Vagina (tissue), 2 donors: ENCODE measurements at regions not wholly inside any gene's neighbourhood (a gene's known extent, or its start where the extent isn't known, plus 50 kb on each side); places are given as distances from the start of the nearest gene placed in this dataset.
"Not testable (repeated sequence)": the region's sequence is repeated elsewhere in the genome, so short reads cannot be mapped to it uniquely, and the experiment has no call there.

Source experiments
- DNase-seq, 2 donors: peaks; one replicate each; pipeline ENCODE4 v3.0.0-alpha.2; 2017; ENCODE audit errors: extremely low spot score in 2 of 2
- H3K27ac ChIP-seq: fragments of 200-600 bp; sonication (generic); one replicate; pipeline ENCODE4 v1.5.1; 2019
- H3K27me3 ChIP-seq: fragments of 200-600 bp; sonication (generic); one replicate; pipeline ENCODE4 v1.5.1; 2019
- H3K36me3 ChIP-seq, 2 donors: fragments of 200-600 bp; sonication (generic); one replicate each; pipeline ENCODE4 v1.5.1; 2017 to 2019
- H3K4me1 ChIP-seq: fragments of 200-600 bp; sonication (generic); one replicate; pipeline ENCODE4 v1.5.1; 2019
- H3K4me3 ChIP-seq, 2 donors: fragments of 200-600 bp; sonication (generic); 1 replicate in 1 of 2; 2 replicates in 1 of 2; pipeline ENCODE4 v1.5.1; 2016 to 2019
- H3K9me3 ChIP-seq: fragments of 200-600 bp; sonication (generic); one replicate; pipeline ENCODE4 v1.5.1; 2019
- CTCF ChIP-seq, 3 experiments: fragments of 450-650 bp in 2 of 3; fragments of 200-600 bp in 1 of 3; sonication (generic) in 1 of 3; IDR thresholded peaks; one replicate each; pipeline ENCODE4 v1.5.1; 2017 to 2019; ENCODE audit warnings: antibody characterized with exemption in 3 of 3, mild to moderate bottlenecking in 2 of 3, moderate library complexity in 2 of 3
- POLR2A ChIP-seq, 2 donors: fragments of 450-650 bp; IDR thresholded peaks; one replicate each; pipeline ENCODE4 v1.6.1; 2017; ENCODE audit warnings: antibody characterized with exemption in 2 of 2, mild to moderate bottlenecking in 2 of 2, moderate library complexity in 2 of 2
- POLR2AphosphoS5 ChIP-seq, 2 donors: sonication (generic); formaldehyde crosslinking; IDR thresholded peaks; one replicate each; pipeline ENCODE4 v1.9.0; 2017; ENCODE audit warnings: antibody characterized with exemption in 2 of 2, mild to moderate bottlenecking in 2 of 2, low read depth in 1 of 2; ENCODE audit not compliant: insufficient read depth in 1 of 2
- intact Hi-C: fragments of 100-400 bp; cut with DNase I; formaldehyde crosslinking; loops from one replicate; pipeline ENCODE4 v1.15.1; 2023

GRCh38 chr11:49442669-49443068, 234.3 kb upstream of the FOLH1 start:
- Histone ChIP-seq H3K9me3 (no peaks in the 10 kb centered on the region), H3K4me1 (no peaks in the 10 kb centered on the region), H3K27me3 (no peaks in the 10 kb centered on the region), H3K4me3 (no peak overlapping the region), H3K36me3 (no peaks in the 10 kb centered on the region), H3K27ac (no peak overlapping the region)
- TF ChIP-seq POLR2A (IDR thresholded peaks at IDR 0.05) (no peak), CTCF (IDR thresholded peaks at IDR 0.05) (no peak)
- intact Hi-C loops: no loop called here
- no peak for DNase-seq

- intact Hi-C loops, H3K4me3 ChIP-seq, DNase-seq, H3K27me3 ChIP-seq, H3K36me3 ChIP-seq, H3K4me1 ChIP-seq, H3K27ac ChIP-seq, H3K9me3 ChIP-seq: not testable (repeated sequence)
These were observed 231.5 kb upstream of the FOLH1 start for GRCh38 chr11:49439901-49440300.

- H3K9me3 ChIP-seq, H3K4me1 ChIP-seq, H3K27me3 ChIP-seq, H3K27ac ChIP-seq, DNase-seq, H3K36me3 ChIP-seq, intact Hi-C loops, H3K4me3 ChIP-seq: not testable (repeated sequence)
These were observed 225.9 kb upstream of the FOLH1 start for GRCh38 chr11:49434308-49434707.

- Histone ChIP-seq H3K27ac (no peak overlapping the region), H3K4me1 (no peaks in the 10 kb centered on the region), H3K4me3 (no peak overlapping the region), H3K27me3 (no peaks in the 10 kb centered on the region), H3K36me3 (no peaks in the 10 kb centered on the region), H3K9me3 (no peaks in the 10 kb centered on the region)
- intact Hi-C loops: no loop called here
- TF ChIP-seq POLR2A (IDR thresholded peaks at IDR 0.05) (no peak), POLR2AphosphoS5 (IDR thresholded peaks at IDR 0.05; ENCODE audit: insufficient read depth in 1 of 2, low read depth in 1 of 2) (no peak), CTCF (IDR thresholded peaks at IDR 0.05) (no peak)
- no peak for DNase-seq
These were observed 223.9 kb upstream of the FOLH1 start for GRCh38 chr11:49432242-49432848.

GRCh38 chr11:49424136-49424535, 215.7 kb upstream of the FOLH1 start:
- no peak for DNase-seq
- Histone ChIP-seq H3K4me1 (no peaks in the 10 kb centered on the region), H3K27ac (no peak overlapping the region), H3K9me3 (no peaks in the 10 kb centered on the region), H3K27me3 (no peaks in the 10 kb centered on the region), H3K36me3 (no peaks in the 10 kb centered on the region), H3K4me3 (no peak overlapping the region)
- intact Hi-C loops: no loop called here
- no peak for TF ChIP-seq POLR2A (IDR thresholded peaks at IDR 0.05)
- no peak for TF ChIP-seq CTCF (IDR thresholded peaks at IDR 0.05)
- no peak for TF ChIP-seq POLR2AphosphoS5 (IDR thresholded peaks at IDR 0.05; ENCODE audit: insufficient read depth in 1 of 2, low read depth in 1 of 2)

GRCh38 chr11:49418877-49419276, 210.5 kb upstream of the FOLH1 start:
- H3K27me3 ChIP-seq, H3K27ac ChIP-seq, H3K4me1 ChIP-seq, H3K4me3 ChIP-seq, DNase-seq, H3K9me3 ChIP-seq, H3K36me3 ChIP-seq, intact Hi-C loops: not testable (repeated sequence)

GRCh38 chr11:49405743-49406142, 197.3 kb upstream of the FOLH1 start:
- Histone ChIP-seq H3K36me3 (no peaks in the 10 kb centered on the region), H3K4me1 (no peaks in the 10 kb centered on the region), H3K9me3 (no peaks in the 10 kb centered on the region), H3K27me3 (no peaks in the 10 kb centered on the region), H3K4me3 (no peak overlapping the region), H3K27ac (no peak overlapping the region)
- intact Hi-C loops: no loop called here
- DNase-seq: no peak
- TF ChIP-seq CTCF (IDR thresholded peaks at IDR 0.05) (no peak), POLR2A (IDR thresholded peaks at IDR 0.05) (no peak)

GRCh38 chr11:49395789-49396188, 187.4 kb upstream of the FOLH1 start:
- H3K27ac ChIP-seq, H3K36me3 ChIP-seq, intact Hi-C loops, H3K27me3 ChIP-seq, H3K4me1 ChIP-seq, H3K4me3 ChIP-seq, DNase-seq, H3K9me3 ChIP-seq: not testable (repeated sequence)

- intact Hi-C loops, DNase-seq, H3K36me3 ChIP-seq: not testable (repeated sequence)
These were observed 182.0 kb upstream of the FOLH1 start for GRCh38 chr11:49390362-49390761.

More at GRCh38 chr11:49390362-49390761, 182.0 kb upstream of the FOLH1 start:
- H3K4me3 ChIP-seq, H3K27ac ChIP-seq, H3K27me3 ChIP-seq, H3K4me1 ChIP-seq, H3K9me3 ChIP-seq: not testable (repeated sequence)
